ENCODE measurements at regions not wholly inside any gene's neighbourhood (a gene's known extent, or its start where the extent isn't known, plus 50 kb on each side); places are given as distances from the start of the nearest gene placed in this dataset.

DNA sequence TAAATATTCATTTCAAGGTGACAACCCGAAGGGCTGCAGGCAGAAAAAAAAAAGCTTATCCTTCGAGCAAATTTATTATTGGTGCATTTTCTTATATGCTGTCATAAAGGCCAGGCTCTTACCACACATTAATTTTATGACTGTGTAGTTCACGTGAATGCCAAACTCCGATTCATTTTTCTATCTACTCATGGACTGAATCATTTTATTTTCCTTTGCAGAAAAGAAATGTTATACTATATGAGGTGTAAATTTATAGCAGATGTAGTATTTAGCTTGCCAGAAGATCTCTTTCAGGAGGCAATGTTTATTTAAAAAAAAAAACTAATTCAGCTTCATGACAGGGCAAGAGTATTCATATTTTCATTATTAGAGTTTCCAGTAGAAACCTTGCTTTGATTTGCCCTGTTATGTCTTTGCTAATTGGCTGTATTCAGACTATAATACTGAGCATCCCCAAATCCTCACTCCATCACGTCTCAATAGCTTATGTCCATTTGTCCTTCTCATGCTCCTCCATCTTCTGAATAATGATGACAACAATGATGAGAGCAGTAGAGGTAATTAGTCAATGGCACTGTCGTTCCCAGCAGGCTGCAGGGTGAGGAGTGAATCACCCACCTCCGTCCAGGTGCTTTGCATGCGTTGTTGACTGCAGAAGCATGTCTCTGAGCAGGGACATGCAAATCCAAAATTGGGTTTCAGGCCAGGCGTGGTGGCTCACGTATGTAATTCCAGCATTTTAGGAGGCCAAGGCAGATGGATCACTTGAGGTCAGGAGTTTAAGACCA is 101.1 kb upstream of the RAB12 start:
- TF ChIP-seq, protein P1, sequence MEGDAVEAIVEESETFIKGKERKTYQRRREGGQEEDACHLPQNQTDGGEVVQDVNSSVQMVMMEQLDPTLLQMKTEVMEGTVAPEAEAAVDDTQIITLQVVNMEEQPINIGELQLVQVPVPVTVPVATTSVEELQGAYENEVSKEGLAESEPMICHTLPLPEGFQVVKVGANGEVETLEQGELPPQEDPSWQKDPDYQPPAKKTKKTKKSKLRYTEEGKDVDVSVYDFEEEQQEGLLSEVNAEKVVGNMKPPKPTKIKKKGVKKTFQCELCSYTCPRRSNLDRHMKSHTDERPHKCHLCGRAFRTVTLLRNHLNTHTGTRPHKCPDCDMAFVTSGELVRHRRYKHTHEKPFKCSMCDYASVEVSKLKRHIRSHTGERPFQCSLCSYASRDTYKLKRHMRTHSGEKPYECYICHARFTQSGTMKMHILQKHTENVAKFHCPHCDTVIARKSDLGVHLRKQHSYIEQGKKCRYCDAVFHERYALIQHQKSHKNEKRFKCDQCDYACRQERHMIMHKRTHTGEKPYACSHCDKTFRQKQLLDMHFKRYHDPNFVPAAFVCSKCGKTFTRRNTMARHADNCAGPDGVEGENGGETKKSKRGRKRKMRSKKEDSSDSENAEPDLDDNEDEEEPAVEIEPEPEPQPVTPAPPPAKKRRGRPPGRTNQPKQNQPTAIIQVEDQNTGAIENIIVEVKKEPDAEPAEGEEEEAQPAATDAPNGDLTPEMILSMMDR (IDR thresholded peaks at IDR 0.05; ENCODE audit: extremely low read depth, missing control alignments), result no peak
- DNase-seq (ENCODE audit: low spot score), result no peak

DNA sequence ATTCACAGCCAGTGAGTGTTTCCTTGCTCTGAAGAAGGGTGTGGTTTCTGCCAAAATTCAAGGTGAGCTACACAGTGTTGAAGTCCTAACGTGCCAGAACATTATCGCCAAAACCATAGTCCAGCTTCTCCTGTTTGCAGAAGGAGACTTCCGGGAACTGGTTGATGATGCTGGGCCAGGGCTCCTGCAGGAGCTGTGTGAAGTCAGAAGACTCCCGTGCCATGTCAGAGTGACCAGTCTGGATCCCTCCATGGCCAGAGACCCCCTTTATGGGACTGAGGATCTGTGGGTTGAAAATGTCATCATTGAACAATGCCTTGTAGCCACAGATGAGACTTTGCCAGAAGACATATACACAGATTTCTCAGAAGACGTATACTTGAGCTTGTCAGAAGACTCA is 96.0 kb upstream of the RAB12 start:
- TF ChIP-seq, protein P1 (IDR thresholded peaks at IDR 0.05; ENCODE audit: extremely low read depth, missing control alignments), result no peak
- no peak for DNase-seq (ENCODE audit: low spot score)

DNA sequence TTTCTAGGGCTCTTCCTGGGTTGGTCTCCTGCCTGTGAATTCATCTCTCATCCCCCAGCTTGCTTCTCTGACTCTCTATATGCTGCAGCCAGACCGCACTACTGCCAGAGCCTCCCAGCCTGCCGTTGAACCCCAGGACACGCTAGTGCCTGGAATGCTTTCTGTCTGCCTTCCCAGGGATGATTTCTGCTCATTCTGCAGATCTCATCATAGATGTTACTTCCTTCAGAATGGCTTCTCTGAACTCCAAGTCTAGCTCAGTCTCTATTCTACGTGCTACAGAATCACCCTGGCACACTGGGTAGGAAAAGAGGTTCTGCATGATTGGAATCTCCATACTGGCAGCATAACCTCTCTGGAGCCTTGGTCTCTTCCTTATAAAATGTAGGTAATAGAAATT is 94.8 kb upstream of the RAB12 start:
- TF ChIP-seq, protein P1 (IDR thresholded peaks at IDR 0.05; ENCODE audit: extremely low read depth, missing control alignments), result no peak
- DNase-seq (ENCODE audit: low spot score), result no peak

DNA sequence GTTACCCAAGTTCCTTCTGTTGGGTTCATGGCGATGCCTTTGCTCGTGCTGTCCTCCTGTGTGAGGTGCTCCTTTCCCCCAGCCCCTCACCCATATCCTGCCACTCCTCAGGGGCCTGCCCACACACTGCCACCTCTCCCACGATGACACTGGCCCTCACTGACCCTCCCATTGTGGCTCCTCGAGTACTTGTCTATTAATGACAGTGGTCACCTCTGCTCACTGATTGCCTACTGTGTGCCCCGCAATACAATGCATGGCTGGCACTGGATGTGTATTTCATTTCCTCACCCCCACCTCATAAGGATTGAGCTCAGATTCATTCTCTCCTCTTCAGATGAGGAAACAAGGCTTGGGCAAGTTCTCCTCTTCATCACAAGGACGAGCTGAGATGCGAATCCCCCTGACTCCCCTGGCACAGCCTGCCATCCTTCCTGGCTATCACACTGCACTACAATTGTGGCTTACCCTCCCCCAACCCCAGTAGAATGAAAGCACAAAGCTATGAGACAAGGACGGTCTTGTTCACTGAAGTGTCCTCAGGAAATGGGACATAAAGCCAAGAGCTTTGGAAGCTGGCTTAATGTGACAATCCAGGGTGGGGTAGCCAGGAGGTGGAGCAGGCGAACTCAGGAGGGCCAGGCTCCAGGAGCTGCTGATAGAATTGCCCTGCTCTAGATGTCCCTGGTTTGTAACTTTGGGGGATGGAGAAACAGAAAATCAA is 93.9 kb upstream of the RAB12 start:
- TF ChIP-seq, protein P1 (IDR thresholded peaks at IDR 0.05; ENCODE audit: extremely low read depth, missing control alignments), result no peak
- DNase-seq (ENCODE audit: low spot score), result no peak

DNA sequence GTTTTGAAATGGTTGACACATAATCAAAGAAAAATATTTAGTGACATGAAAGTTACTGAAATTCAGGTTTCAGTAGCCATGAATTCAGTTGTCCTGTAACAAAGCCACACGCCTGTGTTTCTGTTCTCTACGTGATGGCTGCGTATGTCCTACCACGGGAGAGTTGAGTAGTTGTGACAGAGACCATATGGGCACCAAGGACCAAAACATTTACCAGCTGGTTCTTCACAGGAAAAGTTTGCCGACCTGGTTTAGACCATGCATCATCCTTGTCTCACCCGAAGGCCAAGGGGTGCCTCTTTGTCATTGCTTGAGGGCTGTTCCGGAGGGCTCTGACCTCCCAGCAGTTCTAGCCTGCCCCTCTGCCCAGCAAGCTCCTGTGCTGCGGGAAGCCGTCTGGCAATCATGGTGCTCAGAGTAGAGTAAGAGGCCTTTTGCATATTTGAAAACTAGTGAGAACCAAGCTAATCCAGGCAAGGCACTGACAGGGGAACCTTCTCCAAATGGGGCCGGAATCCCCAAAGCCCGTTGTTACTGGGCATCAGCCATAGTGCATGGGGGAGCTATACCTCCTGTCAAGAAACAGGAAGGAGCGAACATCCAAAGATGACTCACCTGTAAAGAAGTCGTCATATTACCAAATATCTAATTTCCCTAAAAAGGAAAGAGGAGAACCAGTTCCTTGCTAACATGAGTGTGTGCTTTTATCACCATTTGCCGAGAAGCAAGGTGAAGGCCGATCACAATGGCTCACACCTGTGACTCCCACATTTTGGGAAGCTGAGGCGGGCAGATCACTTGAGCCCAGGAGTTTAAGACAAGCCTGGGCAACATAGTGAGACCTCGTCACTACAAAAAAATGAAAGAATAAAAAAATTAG is 92.6 kb upstream of the RAB12 start:
- DNase-seq (ENCODE audit: low spot score), result no peak
- TF ChIP-seq, protein P1 (IDR thresholded peaks at IDR 0.05; ENCODE audit: extremely low read depth, missing control alignments), result no peak

DNA sequence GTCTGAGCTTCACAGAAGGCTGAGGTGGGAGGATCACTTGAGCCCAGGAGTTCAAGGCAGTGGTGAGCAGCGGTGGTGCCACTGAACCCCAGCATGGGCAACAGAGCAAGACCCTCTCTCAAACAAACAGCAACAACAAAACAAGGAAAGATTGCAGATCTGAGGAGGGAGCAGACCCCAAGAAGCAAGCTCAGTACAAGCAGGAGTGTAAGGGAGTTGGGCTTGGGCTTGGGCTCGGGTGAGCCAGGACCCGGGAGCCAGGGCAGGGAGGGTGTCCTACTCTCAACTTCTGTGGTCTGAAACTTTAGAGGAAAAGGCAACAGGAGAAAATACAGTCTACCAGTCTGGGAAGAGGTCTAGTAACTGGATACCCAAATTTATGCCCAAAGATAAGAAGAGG is 92.0 kb upstream of the RAB12 start:
- DNase-seq (ENCODE audit: low spot score), result no peak
- TF ChIP-seq, protein P1 (IDR thresholded peaks at IDR 0.05; ENCODE audit: extremely low read depth, missing control alignments), result no peak

All from GM20000 (cell line).